Thyroid gland (tissue), 4 donors: ENCODE measurements at regions not wholly inside any gene's neighbourhood (a gene's known extent, or its start where the extent isn't known, plus 50 kb on each side); places are given as distances from the start of the nearest gene placed in this dataset.

Source experiments
- DNase-seq, 2 donors: peaks; one replicate each; pipeline ENCODE4 v3.0.0-alpha.2; 2019
- H3K27ac ChIP-seq, 3 donors: fragments of 200-600 bp; sonication (generic); 1 replicate in 2 of 3; 2 replicates in 1 of 3; pipeline ENCODE4 v1.5.1; 2016 to 2019; ENCODE audit warnings: mild to moderate bottlenecking in 1 of 3, moderate library complexity in 1 of 3
- H3K27me3 ChIP-seq: fragments of 200-600 bp; sonication (generic); one replicate; pipeline ENCODE4 v1.5.1; 2019
- H3K36me3 ChIP-seq, 2 donors: fragments of 200-600 bp; sonication (generic); one replicate each; pipeline ENCODE4 v1.5.1; 2016 to 2019
- H3K4me1 ChIP-seq, 2 donors: fragments of 200-600 bp; sonication (generic); one replicate each; pipeline ENCODE4 v1.5.1; 2017 to 2019
- H3K4me3 ChIP-seq, 3 donors: fragments of 200-600 bp; sonication (generic); replicated peaks in 1 of 3; 1 replicate in 2 of 3; 2 replicates in 1 of 3; pipeline ENCODE4 v1.5.1; 2016; ENCODE audit warnings: mild to moderate bottlenecking in 1 of 3
- H3K9me3 ChIP-seq: fragments of 200-600 bp; sonication (generic); one replicate; pipeline ENCODE4 v1.5.1; 2017
- CTCF ChIP-seq, 6 experiments: fragments of 200-600 bp in 3 of 6; fragments of 450-650 bp in 3 of 6; sonication (generic) in 3 of 6; IDR thresholded peaks; one replicate each; pipeline ENCODE4 v1.5.1; 2016 to 2019; ENCODE audit warnings: antibody characterized with exemption in 6 of 6, mild to moderate bottlenecking in 2 of 6, inconsistent platforms in 1 of 6, moderate library complexity in 1 of 6
- POLR2A ChIP-seq, 2 donors: fragments of 450-650 bp; IDR thresholded peaks; one replicate each; pipeline ENCODE4 v1.6.1; 2017; ENCODE audit warnings: antibody characterized with exemption in 2 of 2, mild to moderate bottlenecking in 2 of 2, moderate library complexity in 1 of 2
- WGBS, 2 donors: methylation state at CpG; one replicate each; pipeline ENCODE4 v1.1.5; 2017; 5-methylcytosine and 5-hydroxymethylcytosine counted together
- intact Hi-C: fragments of 100-400 bp; cut with DNase I; formaldehyde crosslinking; loops from one replicate; pipeline ENCODE4 v1.15.1; 2023

DNA sequence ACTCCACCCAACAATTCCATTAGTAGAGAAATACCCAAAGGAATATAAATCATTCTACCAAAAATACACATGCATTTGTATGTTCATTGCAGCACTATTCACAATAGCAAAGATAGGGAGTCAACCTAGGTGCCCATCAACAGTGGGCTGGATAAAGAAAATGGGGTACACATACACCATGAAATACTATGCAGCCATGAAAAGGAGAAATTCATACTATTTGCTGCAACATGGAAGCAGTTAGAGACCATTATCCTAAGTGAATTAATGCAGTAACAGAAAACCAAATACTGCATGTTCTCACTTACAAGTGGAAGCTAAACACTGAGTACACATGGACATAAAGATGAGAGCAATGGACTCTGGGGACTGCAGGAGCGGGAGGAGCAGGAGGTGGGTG is 72.4 kb upstream of the MBOAT1 start:
- no peak for TF ChIP-seq POLR2A (IDR thresholded peaks at IDR 0.05)
- no peak for TF ChIP-seq CTCF (IDR thresholded peaks at IDR 0.05)
- no peaks in the 10 kb centered on the region for H3K36me3 ChIP-seq
- H3K4me3 ChIP-seq, result no peak overlapping the region
- intact Hi-C loops, result no loop called here
- H3K9me3 ChIP-seq, result no peaks in the 10 kb centered on the region
- no peak overlapping the region for H3K27ac ChIP-seq
- WGBS, 2 donors, result 91 to 92% methylated on average over 1 of the region's 1 CpG
- H3K4me1 ChIP-seq, result no peaks in the 10 kb centered on the region
- H3K27me3 ChIP-seq, result no peaks in the 10 kb centered on the region
- no peak for DNase-seq

GRCh38 chr6:20286968-20287565 is 74.8 kb upstream of the MBOAT1 start:
- Histone ChIP-seq H3K4me1 (no peaks in the 10 kb centered on the region), H3K27ac (no peak overlapping the region), H3K4me3 (no peak overlapping the region), H3K27me3 (no peaks in the 10 kb centered on the region), H3K9me3 (no peaks in the 10 kb centered on the region), H3K36me3 (no peaks in the 10 kb centered on the region)
- no peak for TF ChIP-seq CTCF (IDR thresholded peaks at IDR 0.05)
- TF ChIP-seq POLR2A (IDR thresholded peaks at IDR 0.05), result no peak
- WGBS, 2 donors, result 84 to 88% methylated on average over 1 of the region's 1 CpG
- intact Hi-C loops, result no loop called here
- DNase-seq, result no peak

- Histone ChIP-seq H3K4me1 (no peaks in the 10 kb centered on the region), H3K4me3 (no peak overlapping the region), H3K27ac (no peak overlapping the region), H3K36me3 (no peaks in the 10 kb centered on the region), H3K9me3 (no peaks in the 10 kb centered on the region), H3K27me3 (no peaks in the 10 kb centered on the region)
- no peak for TF ChIP-seq POLR2A (IDR thresholded peaks at IDR 0.05)
- TF ChIP-seq CTCF (IDR thresholded peaks at IDR 0.05), result peak; percentile 68 to 95 (median 86)
- WGBS, 2 donors, result 20 to 25% methylated on average over 10 of the region's 10 CpGs
- DNase-seq, result peak; percentile 86 to 87
- intact Hi-C loops, result loop anchor here (5.0 kb wide), 2 partner anchors 110 to 235 kb away; partner anchors contain the start of gene E2F3
Observed at GRCh38 chr6:20291764-20292580, 79.7 kb upstream of the MBOAT1 start.

DNA sequence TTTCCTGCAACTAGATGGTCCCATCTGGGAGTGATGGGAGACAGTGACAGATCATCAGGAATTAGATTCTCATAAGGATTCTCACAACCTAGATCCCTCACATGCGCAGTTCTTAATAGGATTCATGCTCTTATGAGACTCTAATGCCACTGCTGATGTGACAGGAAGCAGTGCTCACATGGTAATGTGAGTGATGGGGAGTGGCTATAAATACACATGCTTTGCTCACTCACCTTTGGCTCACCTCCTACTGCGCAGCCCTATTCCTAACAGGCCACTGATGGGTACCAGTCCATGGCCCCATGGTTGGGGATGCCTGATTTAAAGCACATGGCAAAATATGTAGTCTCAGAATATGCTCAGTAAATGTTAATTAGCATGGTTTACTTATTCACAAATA is 80.6 kb upstream of the MBOAT1 start:
- Histone ChIP-seq H3K27me3 (no peaks in the 10 kb centered on the region), H3K27ac (no peak overlapping the region), H3K36me3 (no peaks in the 10 kb centered on the region), H3K9me3 (no peaks in the 10 kb centered on the region), H3K4me1 (no peaks in the 10 kb centered on the region), H3K4me3 (no peak overlapping the region)
- 93 to 95% methylated on average over 2 of the region's 2 CpGs for WGBS, 2 donors
- DNase-seq, result no peak
- intact Hi-C loops, result loop anchor here (5.0 kb wide), 2 partner anchors 109 to 234 kb away; partner anchors contain the start of gene E2F3
- TF ChIP-seq POLR2A (IDR thresholded peaks at IDR 0.05) (no peak), CTCF (IDR thresholded peaks at IDR 0.05) (no peak)

DNA sequence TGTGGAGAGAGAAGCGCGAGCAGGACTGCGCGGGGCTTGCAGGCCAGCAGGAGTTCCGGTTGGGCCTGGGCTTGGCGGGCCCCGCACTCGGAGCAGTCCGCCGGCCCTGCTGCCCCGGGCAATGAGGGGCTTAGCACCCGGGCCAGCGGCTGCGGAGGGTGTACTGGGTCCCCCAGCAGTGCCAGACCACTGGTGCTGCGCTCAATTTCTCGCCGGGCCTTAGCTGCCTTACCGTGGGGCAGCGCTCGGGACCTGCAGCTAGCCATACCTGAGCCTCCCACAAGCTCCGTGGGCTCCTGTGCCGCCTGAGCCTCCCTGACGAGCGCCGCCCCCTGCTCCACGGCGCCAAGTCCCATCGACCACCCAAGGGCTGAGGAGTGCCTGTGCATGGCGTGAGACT is 89.0 kb upstream of the MBOAT1 start:
- intact Hi-C loops, result no loop called here
- Histone ChIP-seq H3K27ac (no peak overlapping the region), H3K36me3 (no peaks in the 10 kb centered on the region), H3K9me3 (no peaks in the 10 kb centered on the region), H3K27me3 (no peaks in the 10 kb centered on the region), H3K4me1 (peaks cover 24 to 28% of the 10 kb centered on the region in 2 donors), H3K4me3 (no peak overlapping the region)
- TF ChIP-seq CTCF (IDR thresholded peaks at IDR 0.05), result no peak
- TF ChIP-seq POLR2A (IDR thresholded peaks at IDR 0.05), result no peak
- DNase-seq, result no peak
- 98 to 100% methylated on average over 4 to 17 of the region's 29 CpGs for WGBS, 2 donors
